HL-60/S4 treated with phorbol 12-myristate 13-acetate at 8.2 ng/mL for 4 days and 3 days (cell line): ENCODE measurements at regions not wholly inside any gene's neighbourhood (a gene's known extent, or its start where the extent isn't known, plus 50 kb on each side); places are given as distances from the start of the nearest gene placed in this dataset.

ENCODE experiments used
- in situ Hi-C: fragments of 300-500 bp; cut with MboI; formaldehyde crosslinking; loops from 2 replicates; pipeline ENCODE4 v1.15.0; 2022; ENCODE audit warnings: low sequenced_read_pairs

DNA sequence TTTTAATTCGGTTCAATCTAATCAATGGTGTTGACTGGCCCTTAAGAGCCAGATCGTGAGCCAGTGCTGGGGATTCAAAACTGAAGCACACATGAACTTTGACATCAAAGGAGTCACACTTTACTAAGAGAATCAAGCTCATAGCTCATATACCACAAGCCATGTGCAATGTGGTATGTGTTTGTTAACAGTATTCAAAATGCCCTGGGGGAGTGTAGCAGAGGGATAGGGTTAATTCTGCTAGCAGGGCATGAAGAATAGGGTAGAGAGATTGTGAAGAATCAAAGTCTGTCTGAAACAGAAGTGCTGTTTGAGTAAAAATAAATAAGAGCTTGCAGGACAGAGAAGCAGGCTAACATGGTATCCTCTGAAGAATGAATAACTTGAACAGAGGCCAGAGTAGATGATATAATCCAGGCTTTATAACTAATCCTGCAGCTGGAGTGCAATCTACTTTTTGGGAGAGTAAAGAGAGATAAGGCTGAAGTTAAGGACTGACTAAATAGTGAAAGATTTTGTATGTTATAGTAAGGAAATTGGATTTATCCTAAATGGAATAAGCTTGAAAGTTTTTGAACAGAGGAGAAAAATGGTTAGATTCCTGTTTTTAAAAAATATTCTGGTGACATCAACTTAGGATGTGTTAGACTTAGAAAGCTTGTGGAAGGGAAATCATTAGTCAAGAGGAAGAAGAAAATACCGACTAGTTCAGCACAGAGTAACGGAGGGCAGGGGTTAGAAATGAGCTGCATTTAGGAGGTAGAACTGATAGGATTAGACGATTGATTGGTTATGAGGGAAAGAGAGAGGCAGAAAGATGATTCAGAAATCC lies 292.0 kb downstream of the NFKBIZ start:
- in situ Hi-C loops, result no loop called here

DNA sequence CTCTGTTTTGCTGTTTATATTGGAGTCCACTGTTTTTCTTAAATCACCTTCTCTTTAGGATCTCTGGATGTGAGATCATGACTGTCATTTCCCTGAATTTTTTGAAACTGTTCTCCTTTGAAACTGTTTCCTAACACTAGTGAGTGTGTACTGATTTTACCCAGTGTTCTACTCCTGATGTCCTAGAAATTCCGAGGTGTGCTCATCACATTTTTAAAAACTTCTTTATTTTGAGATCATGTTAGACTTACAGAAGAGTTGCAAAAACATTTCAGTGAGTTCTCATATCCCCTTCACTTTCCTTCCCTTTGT lies 292.6 kb downstream of the NFKBIZ start:
- in situ Hi-C loops, result no loop called here

- in situ Hi-C loops, result no loop called here
These were observed 292.3 kb upstream of the ZPLD1 start for GRCh38 chr3:102142379-102143060.

- in situ Hi-C loops, result no loop called here
These were observed 291.3 kb upstream of the ZPLD1 start for GRCh38 chr3:102143536-102143935.

- in situ Hi-C loops, result no loop called here
These were observed 290.8 kb upstream of the ZPLD1 start for GRCh38 chr3:102144063-102144462.

- in situ Hi-C loops, result no loop called here
These were observed 286.0 kb upstream of the ZPLD1 start for GRCh38 chr3:102148598-102149337.

DNA sequence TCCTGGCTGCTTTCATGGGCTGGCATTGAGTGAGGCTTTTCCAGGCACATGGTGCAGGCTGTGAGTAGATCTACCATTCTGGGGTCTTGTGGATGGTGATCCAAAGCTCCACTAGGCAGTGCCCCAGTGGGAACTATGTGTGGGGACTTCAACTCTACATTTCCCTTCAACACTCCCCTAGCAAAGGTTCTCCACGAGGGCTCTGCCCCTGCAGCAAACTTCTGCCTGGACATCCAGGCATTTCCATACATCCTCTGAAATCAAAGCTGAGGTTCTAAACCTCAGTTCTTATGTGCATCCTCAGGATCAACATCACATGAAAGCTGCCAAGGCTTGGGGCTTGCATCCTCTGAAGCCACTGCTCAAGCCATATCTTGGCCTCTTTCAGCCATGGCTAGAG lies 282.9 kb upstream of the ZPLD1 start:
- in situ Hi-C loops, result no loop called here

- in situ Hi-C loops, result no loop called here
These were observed 278.4 kb upstream of the ZPLD1 start for GRCh38 chr3:102156426-102156825.

- in situ Hi-C loops, result no loop called here
These were observed 276.6 kb upstream of the ZPLD1 start for GRCh38 chr3:102158080-102158740.

GRCh38 chr3:102159810-102160451 lies 274.9 kb upstream of the ZPLD1 start:
- in situ Hi-C loops, result no loop called here

GRCh38 chr3:102161384-102162006 lies 273.3 kb upstream of the ZPLD1 start:
- in situ Hi-C loops, result no loop called here

- in situ Hi-C loops, result no loop called here
These were observed 272.6 kb upstream of the ZPLD1 start for GRCh38 chr3:102162251-102162650.

GRCh38 chr3:102163039-102163817 lies 271.6 kb upstream of the ZPLD1 start:
- in situ Hi-C loops, result no loop called here

- in situ Hi-C loops, result no loop called here
These were observed 271.0 kb upstream of the ZPLD1 start for GRCh38 chr3:102163818-102164154.

GRCh38 chr3:102165367-102165766 lies 269.4 kb upstream of the ZPLD1 start:
- in situ Hi-C loops, result no loop called here

GRCh38 chr3:102169915-102170479 lies 264.8 kb upstream of the ZPLD1 start:
- in situ Hi-C loops, result no loop called here

DNA sequence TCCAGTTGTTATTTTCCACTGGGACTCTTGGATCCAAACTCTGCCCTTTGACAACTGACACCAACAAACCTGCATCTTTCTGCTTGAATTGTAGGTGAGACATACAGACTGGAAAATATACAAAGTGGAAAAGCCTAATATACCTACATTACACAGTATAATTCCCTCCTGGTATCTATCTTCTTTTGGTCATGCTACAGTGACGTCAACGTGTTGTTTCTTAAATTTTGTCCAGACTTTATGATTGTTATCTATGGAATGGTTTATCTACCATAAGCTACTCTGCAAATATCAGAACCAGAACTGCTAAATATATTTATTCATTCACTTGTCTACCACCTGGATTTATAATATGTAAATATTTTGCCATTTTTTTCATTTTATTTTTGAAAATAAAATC lies 264.3 kb upstream of the ZPLD1 start:
- in situ Hi-C loops, result no loop called here

- in situ Hi-C loops, result no loop called here
These were observed 260.5 kb upstream of the ZPLD1 start for GRCh38 chr3:102174312-102174712.

DNA sequence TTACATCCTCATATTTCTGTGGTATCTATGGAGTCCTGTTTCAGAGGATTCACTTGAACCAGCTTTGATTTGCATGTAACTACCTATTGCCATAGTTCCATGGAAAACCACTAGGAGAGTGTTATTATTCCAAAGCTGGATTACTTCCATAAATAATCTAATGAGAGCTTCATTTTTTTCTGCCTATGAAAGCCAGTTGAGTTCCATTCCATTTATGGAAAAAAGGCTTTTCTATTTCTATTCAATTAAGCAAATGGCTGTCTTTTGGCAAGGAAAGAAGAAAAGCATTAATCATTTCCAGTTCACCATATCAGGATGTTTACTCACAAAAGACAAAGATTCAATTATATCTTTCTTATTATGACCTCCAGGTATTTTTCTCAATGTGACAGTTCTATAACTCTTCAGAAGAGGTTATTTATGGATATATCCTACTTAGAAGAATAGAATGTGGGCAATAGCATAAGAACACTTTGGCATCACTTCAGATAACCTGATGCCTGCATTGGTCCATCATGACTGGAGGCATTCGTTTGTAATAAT lies 259.9 kb upstream of the ZPLD1 start:
- in situ Hi-C loops, result no loop called here
